Inflammatory macrophage treated with lipopolysaccharide for 1 hour (primary cell): ENCODE measurements at regions not wholly inside any gene's neighbourhood (a gene's known extent, or its start where the extent isn't known, plus 50 kb on each side); places are given as distances from the start of the nearest gene placed in this dataset.

Experiments used
- DNase-seq, 2 donors: peaks; one replicate each; pipeline ENCODE4 v3.0.0-alpha.2; 2020 to 2022

DNA sequence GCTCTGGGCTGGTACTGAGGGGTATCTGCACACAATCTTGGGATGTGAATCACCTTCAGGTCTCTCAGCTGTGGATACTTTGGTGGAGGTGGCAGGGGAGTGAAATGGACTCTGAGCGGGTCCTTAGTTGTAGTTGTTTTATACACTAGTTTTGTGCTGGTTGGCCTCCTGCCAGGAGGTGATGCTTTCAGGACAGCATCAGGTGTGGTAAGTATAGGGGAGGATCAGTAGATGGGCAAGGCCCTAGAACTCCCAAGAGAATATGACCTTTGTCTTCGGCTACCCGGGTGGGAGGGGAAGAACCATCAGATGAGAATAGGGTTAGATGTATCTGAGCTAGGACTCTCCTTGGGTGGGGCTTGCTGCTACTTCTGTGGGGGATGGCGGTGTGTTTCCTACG, 2284.3 kb upstream of the PCDH20 start:
- no peak for DNase-seq

DNA sequence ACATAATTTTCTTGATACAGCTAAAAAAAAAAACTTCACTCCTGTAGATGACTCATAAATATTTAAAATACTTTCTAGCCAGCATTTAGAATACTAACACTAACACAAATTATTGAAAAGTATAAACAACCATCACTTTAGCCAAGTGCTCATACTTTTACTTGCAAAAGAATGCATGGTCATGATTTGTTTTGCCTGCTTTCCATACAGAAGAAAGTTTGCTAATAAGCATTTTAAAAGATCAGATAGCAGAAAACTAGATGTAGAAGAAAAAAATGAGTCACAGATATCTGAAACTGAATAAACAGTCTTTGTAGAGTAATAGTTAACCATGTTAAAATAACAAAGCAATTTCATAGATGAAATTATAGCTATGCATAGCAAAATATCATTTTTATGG, 2280.4 kb upstream of the PCDH20 start:
- no peak for DNase-seq

DNA sequence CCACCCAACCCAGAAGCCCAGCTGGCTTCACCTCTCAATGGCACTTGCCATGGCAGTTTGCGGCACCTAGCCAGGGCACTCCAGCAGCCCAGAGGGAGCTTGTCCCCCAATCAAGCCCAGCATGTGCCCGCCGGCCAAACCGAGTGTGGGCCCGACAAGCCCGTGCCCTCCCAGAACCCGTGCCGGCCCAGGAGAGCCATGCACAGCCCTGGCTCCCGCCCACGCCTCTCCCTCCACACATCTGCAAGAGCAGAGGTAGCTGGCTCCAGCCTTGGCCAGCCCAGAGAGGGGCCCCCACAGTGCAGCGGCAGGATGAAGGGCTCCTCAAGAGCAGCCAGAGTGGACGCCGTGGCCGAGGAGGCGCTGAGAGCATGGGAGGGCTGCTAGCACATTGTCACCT, 2278.0 kb upstream of the PCDH20 start:
- no peak for DNase-seq

DNA sequence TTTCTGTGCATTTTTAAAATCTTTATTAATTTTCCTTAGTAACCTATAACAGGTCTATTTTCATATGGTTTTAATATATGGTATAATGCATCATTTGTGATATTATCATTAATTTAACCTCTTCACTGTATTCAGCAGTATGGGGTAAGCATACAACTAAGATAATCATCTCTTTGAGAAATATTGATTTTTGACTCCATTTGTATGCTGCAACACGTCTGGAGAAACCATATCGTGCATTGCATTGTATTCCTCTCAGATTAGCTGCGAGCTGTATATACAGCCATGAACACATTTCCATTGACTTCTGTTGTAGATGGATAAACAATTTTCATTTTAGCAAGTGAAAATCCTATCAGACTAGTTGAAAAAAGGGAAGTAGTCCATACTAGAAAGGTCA, 2275.8 kb upstream of the PCDH20 start:
- no peak for DNase-seq

DNA sequence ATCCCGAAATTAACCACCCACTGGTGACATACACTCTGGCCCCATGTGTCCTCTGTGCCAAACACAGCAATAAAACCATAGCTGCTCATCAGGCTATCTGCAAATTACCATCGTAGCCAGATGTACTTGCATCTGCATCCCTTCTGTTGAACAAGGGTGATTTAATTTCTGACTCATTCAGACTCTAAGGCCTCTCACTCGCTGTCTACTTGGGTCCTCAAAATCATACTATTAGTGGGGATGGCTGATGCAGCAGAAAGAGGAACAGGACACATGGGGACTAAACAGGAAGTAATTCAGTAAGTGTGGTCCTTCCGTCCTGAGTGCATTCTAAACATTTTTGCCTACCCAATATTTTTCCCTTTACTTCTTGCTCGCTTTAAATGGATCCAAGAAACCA, 2275.0 kb upstream of the PCDH20 start:
- DNase-seq, result no peak

DNA sequence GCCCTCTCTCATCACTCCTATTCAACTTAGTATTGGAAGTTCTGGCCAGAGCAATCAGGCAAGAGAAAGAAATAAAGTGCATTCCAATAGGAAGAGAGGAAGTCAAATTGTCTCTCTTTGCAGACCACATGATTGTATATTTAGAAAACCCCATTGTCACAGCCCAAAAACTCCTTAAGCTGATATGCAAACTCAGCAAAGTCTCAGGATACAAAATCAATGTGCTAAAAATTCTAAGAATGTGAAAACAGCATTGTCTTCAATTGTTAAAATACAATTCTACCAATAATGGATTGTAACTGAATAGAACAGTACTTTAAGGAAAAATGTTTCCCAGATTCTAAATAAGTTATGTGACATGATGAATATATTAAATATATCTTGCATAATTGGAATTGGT, 2269.2 kb upstream of the PCDH20 start:
- no peak for DNase-seq

DNA sequence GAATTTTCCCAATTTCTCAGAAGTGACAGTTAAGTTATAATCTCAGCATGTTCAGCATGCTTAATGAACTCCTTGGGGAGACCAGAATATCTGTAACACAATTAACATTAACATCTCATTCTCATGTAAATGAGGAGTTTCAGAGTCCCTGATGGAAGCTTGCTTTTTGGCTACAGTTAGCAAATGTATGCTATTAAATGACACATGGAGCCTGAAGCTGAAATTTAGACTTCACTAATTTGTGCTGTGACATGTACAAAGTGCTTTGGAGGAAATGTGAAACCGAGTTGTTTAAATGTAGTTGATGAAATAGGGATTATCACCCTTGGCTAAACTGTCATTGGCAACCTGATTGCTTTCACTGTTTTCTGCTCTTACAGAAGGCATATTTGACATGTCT, 2265.1 kb upstream of the PCDH20 start:
- DNase-seq, result no peak

DNA sequence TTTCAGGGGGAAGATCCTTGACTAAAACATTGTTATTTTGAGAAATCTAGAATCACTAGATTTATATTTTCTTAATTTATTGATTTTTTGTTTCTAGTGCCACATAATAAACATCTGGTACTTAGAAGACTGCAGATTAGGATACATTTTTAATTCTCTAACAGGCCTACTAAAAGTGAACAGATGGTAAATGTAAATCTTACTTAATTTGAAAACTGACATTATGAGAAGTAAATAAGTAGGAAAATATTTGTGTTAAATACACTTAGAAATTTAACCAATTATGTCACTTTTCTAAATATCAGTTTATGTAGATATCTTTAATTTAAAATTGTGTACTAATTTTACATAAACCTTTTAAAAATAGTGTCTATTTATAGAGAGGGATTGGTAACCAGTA, 2255.6 kb upstream of the PCDH20 start:
- no peak for DNase-seq

DNA sequence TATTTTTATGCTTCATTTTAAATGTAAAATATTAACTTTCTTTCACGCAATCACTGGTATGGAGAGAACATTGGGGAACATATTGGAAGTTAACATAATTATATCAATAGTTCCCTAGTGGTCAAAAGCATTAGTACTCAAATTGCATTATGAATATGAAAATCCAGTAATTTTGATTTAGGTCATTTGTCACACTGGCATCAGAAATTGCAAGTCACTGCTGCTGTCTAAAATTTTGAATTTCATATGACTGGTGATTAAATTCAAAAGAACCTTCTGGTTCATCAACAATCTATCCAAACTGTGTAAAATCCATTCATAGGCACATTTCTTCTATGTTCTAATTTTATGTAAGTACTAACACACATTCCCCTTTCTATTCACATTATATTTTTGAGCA, 2235.7 kb upstream of the PCDH20 start:
- DNase-seq, result no peak

DNA sequence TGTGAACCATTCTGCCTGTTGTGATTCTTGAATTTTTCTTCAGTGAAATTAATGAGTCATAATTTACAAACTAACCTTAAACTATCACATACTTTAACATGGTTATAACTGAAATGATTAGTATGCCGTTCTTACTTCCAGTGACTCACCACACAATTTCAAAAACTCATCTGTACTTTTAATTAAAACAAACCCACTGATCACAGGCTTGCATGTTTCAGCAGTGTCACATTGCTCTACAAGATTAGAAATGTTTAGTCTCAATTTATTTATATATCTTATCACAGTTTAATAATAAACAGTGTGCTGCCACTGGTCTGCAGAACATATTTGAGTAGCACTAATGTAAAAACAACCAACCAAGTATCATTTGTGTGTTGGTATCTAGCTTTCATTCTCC, 2227.9 kb upstream of the PCDH20 start:
- DNase-seq, result no peak

DNA sequence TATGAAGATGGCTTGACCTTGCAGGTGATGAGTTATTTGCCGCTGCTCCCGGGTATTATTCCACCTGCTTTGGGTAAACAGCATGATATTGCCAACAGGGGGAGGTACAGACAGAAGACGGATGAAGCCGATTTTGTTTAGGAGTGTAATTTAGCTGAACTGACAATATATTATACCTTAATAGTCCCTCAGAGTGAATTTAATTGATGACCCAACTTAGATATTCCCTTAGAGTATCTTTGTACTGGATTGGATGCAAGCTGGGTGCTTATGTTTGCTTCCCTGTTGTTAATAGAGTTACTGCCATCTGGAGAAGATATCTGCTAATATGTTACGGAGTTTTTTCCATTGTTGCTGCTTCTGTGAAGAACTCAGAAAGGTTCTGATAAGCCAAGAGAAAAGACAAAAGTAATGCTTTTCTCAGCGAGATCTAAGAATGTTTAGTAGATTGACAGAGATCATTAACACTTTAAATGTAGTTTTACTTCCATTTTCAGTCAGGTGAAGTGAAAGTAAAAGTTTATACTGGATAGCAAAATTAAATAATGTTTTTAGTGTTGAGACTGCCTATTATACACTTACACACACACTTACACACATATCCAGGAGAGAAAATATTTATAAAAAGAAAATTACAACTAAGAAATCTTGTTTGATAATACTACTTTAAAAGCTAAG, 2220.8 kb upstream of the PCDH20 start:
- DNase-seq, result no peak

DNA sequence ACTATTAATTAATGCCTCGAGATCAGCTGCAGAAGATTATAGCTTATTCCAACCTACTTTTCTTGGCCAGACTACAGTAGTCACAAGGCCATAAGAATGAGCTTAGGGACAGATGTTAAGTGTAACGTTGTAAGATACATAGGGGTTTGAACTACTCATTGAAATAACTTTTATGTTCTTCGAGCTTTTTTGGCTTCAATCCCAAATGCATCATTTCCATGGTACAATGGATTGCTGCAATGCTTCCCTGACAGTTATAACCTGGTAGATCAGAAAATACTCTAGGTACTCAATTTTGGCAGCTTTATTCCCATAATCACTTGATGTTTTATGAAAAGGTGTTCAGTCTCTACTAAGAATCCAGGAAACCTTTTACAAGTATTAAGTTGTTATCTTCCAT, 2216.7 kb upstream of the PCDH20 start:
- no peak for DNase-seq

DNA sequence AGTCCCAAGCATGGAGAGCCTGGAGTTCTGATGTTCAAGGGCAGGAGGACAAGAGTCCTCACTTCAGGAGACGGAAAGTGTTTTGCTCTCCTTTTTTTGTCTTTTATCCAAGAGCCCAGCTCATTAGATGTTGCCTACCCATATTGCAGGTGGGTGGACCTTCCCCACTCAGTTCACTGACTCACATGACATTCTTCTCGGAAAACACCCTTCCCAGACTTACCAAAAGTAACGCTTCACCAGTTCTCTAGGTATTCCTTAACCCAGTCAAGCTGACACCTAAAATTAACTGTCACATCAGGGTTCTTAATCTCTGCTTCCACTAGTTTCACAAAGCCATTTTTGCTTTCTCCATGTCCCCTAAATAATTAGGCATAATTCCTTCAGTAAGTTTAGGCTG, 2215.4 kb upstream of the PCDH20 start:
- no peak for DNase-seq

DNA sequence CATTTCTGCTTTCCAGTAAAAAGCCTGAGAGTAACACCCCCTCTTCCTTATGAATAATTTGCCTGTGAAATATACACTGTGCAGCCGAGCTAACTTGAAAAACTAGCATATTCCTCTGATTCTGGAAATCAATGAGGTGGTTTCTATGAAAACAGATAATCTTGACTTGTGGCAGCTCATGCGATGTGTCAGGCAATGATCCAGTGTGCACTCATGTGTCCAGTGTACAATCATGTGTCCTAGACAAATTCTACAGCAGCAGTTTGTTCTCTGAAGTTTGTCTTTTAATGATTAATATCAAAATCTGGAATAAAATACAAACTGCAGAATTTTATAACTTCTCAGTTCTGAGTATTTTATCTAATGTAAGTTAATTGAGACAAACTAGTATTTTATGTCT, 2213.9 kb upstream of the PCDH20 start:
- no peak for DNase-seq

DNA sequence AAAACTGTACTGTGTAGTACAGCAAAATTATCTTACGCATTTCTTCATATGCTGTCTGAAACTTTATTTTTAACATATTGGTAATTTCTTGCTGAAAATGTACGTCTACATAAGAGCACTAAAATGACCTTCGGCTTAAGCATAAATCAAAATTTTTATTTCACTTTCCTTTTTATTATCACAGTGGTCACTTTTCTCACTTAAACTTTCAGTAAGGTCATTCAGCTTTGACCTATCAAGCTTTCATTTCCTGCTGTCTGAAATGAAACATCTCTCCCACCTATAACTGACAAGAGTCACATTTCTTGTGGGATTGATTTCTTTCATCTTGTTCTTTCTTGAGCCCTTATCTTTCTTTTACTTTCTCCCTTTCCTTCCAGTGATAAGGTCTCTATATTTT, 2212.7 kb upstream of the PCDH20 start:
- no peak for DNase-seq

DNA sequence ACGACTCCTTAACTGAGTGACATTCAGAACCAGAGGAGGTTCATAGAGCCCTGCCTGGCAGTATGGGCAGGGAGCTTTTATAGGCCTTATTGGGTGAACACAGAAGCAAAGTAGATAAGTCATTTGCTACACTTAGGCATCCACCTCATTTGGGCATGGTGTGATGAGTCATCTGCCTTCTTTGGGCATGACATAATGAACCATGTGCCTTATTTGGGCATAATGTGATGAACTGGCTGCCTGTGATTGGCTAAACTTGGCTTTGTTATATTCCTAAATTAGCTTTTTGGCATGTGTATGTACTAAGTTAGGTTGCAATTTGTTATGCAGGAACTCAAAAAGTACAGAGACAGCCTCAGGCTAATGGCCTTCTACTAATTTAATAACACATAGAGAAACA, 2210.2 kb upstream of the PCDH20 start:
- DNase-seq, result no peak

DNA sequence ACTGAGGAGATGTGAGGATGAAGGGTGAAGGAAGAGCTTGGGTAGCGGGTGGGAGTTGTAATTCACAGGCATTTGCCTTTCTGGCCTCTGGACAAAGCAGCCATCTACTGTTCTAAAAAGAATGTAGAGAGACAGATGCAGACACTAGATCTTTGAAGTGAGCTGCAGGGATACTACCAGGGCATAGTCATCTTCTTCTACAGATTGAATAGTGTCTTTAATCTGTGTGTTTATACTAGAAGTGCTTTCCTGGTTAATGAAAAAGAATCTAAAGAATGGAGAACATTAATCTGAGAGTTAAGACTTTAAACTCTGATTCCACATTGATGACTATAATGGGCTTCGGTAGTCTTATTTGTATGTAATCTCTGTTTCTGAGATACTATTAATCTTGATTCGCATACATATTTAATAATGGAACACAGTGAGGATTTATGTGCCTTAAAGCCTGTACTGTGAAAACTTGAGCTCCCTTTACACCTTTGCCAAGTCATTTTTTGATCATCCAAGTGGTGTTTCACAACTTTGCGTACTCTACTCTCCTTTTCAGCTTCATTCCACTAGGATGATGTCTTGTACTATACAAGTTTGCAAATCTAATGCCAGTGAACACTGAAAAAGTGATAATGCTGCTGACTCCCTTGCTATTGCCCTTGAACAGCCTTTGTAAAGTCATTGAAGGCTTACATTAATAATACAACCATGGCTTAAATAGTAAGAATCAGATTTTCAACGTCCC, 2199.4 kb upstream of the PCDH20 start:
- DNase-seq, result no peak

DNA sequence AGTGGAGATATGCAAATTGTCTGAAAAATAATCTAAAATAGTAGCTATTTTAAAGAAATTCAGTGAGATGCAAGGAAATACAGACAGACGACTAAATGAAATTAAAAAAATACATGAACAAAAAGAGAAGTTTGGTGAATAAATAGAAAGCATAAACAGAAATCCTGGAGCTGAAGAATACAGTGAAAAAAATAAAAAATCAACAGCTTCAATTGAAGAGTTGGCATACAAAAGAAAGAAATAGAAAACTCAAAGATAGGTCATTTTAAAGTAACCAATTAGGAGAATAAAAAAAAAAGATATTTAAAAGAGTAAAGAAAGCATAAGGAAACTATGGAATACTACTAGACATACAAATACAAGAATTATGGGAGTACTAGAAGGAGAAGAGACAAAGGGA, 2191.5 kb upstream of the PCDH20 start:
- DNase-seq, result no peak

DNA sequence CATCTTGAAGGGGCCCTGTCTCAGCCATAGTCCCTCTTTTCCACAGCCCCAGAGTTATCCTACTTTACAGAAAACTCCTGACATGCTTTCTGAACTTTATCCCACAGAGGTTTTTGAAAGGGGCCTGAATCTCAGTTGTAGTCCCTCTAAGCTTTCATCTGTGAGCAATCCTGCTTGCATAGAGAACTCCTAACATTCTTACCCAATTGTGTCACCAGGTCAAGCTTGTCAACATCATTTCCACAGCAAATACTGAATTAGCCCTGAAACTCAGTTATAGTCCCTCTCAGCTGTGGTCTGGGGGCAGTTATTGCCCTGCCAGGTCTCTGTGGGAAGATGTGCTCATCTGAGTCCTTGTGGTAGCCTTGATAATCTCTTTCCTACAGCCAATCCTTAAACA, 2190.3 kb upstream of the PCDH20 start:
- DNase-seq, result no peak

DNA sequence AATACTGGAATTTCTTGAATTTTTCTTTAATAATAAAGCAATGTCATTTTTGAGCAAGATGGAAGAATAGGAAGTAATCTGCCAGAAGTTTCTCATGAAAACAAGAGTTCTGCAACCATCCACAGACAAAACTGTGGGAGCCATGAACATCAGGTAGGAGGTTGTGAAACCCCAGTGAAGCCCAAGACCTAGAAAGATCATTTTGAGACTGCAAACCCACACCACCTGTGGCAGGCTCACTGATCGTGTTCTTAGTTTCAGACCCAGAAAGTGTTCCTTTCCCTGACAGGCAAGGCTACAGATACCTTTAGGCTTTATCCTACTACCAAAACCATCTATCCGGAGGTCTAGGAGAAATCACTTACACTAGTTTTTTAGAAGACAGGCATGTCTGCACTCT, 2189.8 kb upstream of the PCDH20 start:
- DNase-seq, result no peak

DNA sequence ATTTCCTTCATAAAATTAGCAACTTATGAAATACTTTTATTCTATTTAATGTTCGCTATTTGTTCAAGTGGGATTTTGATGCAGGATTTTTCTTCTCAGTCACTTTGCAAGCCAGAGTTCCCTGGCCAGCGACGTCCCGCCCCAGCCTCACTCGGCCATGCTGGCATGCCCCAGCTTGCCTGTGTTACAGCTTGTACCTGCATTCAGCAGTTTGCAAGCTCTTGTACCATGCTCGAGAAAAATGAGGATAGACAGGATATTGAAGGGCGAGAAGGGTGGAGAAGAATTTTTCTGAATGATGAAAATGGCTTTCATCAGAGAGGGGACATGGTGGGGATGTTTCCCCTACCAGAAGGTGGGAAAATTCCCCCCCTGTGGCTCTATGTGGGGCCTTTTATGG, 2180.2 kb upstream of the PCDH20 start:
- DNase-seq, result no peak

DNA sequence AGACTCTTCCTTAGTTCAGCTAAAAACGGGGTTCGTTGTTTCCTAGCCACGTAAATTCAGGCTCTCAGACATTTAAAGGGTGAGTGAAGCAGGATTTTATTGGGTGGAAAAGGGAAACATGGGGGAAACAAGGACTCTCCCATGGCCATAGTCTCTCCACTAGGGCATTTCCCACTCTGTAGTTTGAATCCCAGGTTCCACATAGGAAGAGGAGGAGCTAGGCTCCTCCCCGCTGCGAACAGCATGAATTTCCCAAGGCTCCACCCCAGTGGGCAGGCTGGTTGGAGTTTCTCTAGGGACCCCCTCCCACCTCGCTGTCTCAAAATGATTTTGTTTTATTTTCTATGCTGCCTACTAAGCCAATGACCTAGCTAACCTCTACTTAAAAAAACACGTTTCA, 2170.8 kb upstream of the PCDH20 start:
- no peak for DNase-seq

DNA sequence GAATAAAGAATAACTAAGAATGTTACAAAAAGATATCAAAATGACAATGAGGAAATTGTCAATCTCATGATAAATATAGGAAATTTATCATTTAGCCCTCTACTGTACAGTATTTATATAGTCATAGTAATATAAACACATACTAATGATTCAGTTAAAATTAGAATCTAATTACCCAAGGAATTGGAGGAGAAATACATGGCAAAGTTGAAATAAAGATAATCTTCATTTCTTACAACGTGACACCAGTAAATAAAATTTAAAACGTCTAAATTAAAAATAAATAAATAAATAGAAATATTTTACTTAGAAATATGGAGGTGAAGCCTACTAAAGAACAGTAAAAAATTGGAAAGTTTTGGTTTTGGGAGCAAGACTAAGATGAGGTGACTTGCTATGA, 2163.1 kb upstream of the PCDH20 start:
- DNase-seq, result no peak

DNA sequence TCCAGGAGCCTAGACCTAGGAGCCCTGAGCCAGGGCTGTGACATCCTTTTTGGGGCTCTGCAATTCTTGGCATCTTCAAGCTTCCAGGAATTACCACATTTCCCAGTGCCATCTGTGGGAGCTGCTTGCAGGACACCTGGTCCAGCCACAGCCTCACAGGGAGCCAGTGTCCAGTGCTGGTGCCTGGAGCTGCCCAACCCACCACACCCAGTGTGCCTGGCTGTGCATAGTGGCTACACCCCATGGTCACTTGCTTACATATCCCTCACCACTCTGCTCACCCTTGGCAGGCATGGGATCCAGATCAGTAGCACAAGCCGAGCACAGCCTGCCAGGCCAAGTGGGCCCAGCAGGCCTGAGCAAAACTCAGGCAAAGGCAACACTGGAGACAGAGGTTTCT, 2151.4 kb upstream of the PCDH20 start:
- no peak for DNase-seq

DNA sequence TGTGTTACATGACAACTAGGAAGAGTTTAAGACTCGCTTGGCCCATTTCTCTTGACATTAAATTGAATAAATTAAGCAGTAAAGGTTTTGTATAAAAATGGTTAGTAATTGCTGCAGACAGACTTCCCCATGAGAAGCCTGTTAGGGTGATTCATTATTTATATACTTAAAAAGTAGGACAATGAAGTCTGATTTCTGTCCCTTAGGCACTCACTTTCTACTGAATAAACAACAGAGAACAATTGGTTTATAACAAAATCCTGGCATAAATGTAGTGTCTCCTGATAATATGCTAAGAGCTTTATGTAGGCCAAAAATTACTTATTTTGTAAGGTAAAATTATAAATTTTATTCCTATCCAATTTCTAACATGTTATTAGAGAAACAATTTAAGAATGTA, 2138.5 kb upstream of the PCDH20 start:
- no peak for DNase-seq
